K562 (cell line): ENCODE measurements at regions not wholly inside any gene's neighbourhood (a gene's known extent, or its start where the extent isn't known, plus 50 kb on each side); places are given as distances from the start of the nearest gene placed in this dataset.

ENCODE experiments used
- ATAC-seq: fragments of 200-7000 bp; cut with Tn5 transposase; 3 replicates; pipeline ENCODE4 v1.9.1; 2020; ENCODE audit warnings: moderate library complexity
- BruUV-seq: library from RNA; stranded (reverse); fragments of 400-500 nt; replicated peaks from 2 replicates; lab custom pipeline; 2021; lab: Mats Ljungman, UMichigan
- CTCF ChIA-PET: fragments of 300-600 bp; formaldehyde crosslinking; extraction: SDS; loops from one replicate; lab custom pipeline; 2021; ENCODE audit warnings: low intra/inter-chr PET ratio; lab: Yijun Ruan, JAX
- POLR2A ChIA-PET: fragments of 300-600, 350-650 bp; sonication (Branson Sonifier 250); formaldehyde crosslinking; extraction: SDS; loops from one replicate; lab custom pipeline; 2021; ENCODE audit warnings: antibody characterized with exemption, inconsistent platforms; lab: Yijun Ruan, JAX
- DNase-seq, 4 experiments: peaks; one replicate each; pipeline versions ENCODE4 v3.0.0 to v3.0.0-alpha.2; 2011 to 2018; ENCODE audit warnings: low spot score in 3 of 4, mixed read lengths in 3 of 4; ENCODE audit errors: extremely low read depth in 1 of 4
- FAIRE-seq: peaks from 2 replicates; lab custom pipeline; 2011; peaks lifted over from hg19 to GRCh38; lab: Jason Lieb, UNC
- H2AFZ ChIP-seq: 2 replicates; pipeline ENCODE4 v1.6.0; 2011; ENCODE audit warnings: low read depth, low read length, control low read depth, inconsistent platforms
- H3K27ac ChIP-seq: fragments of 200-600 bp; 3 replicates; pipeline ENCODE4 v1.8.0; 2011; ENCODE audit warnings: low read depth, mild to moderate bottlenecking, control low read depth, inconsistent platforms, low read length, moderate library complexity, mixed read lengths; ENCODE audit errors: extremely low read depth
- H3K27me3 ChIP-seq, 2 experiments: fragments of 300-600 bp in 1 of 2; 2 replicates in 1 of 2; 3 replicates in 1 of 2; pipeline versions ENCODE4 v1.6.0 to v1.8.0; 2011; ENCODE audit warnings: inconsistent platforms in 2 of 2, low read length in 2 of 2, mild to moderate bottlenecking in 1 of 2, mixed read lengths in 1 of 2, moderate library complexity in 1 of 2; ENCODE audit not compliant: control insufficient read depth in 2 of 2, insufficient read depth in 2 of 2
- H3K36me3 ChIP-seq: fragments of 300-600 bp; 3 replicates; pipeline ENCODE4 v1.8.0; 2011; ENCODE audit warnings: mild to moderate bottlenecking, low read length, inconsistent platforms; ENCODE audit not compliant: control insufficient read depth, insufficient read depth
- H3K4me1 ChIP-seq, 2 experiments: fragments of 200-600 bp in 1 of 2; replicated peaks in 1 of 2; 2 replicates in 1 of 2; 3 replicates in 1 of 2; pipeline versions ENCODE4 v1.5.1 to v1.8.0; 2011; ENCODE audit warnings: inconsistent platforms in 2 of 2, low read length in 2 of 2, mild to moderate bottlenecking in 1 of 2, mixed read lengths in 1 of 2, moderate library complexity in 1 of 2; ENCODE audit not compliant: control insufficient read depth in 2 of 2, insufficient read depth in 2 of 2
- H3K4me2 ChIP-seq: 2 replicates; pipeline ENCODE4 v1.6.1; 2011; ENCODE audit warnings: low read length, control low read depth, inconsistent platforms, mixed read lengths; ENCODE audit not compliant: insufficient read depth
- H3K4me3 ChIP-seq: fragments of 200-600 bp; sonication (generic), shearing (Covaris generic); 2 replicates; pipeline ENCODE4 v1.5.1; 2016; ENCODE audit warnings: control low read depth, inconsistent platforms
- H3K79me2 ChIP-seq: fragments of 200-600 bp; 3 replicates; pipeline ENCODE4 v1.8.0; 2011; ENCODE audit warnings: low read length, inconsistent platforms; ENCODE audit not compliant: control insufficient read depth, insufficient read depth
- H3K9ac ChIP-seq, 2 experiments: 2 replicates each; pipeline versions ENCODE4 v1.6.0 to v1.6.1; 2011; ENCODE audit warnings: low read depth in 2 of 2, low read length in 2 of 2, control low read depth in 1 of 2, inconsistent platforms in 1 of 2, mild to moderate bottlenecking in 1 of 2, mixed read lengths in 1 of 2; ENCODE audit not compliant: insufficient read depth in 1 of 2
- H3K9me1 ChIP-seq: one replicate; pipeline ENCODE4 v1.6.0; 2011; ENCODE audit warnings: inconsistent platforms, mild to moderate bottlenecking, low read length, moderate library complexity; ENCODE audit not compliant: control insufficient read depth, insufficient read depth
- H3K9me3 ChIP-seq: replicated peaks from 2 replicates; pipeline ENCODE4 v1.5.1; 2011; ENCODE audit warnings: low read depth, low read length, inconsistent platforms; ENCODE audit not compliant: control insufficient read depth, insufficient read depth
- H4K20me1 ChIP-seq: replicated peaks from 2 replicates; pipeline ENCODE4 v1.6.1; 2011; ENCODE audit warnings: low read length, inconsistent platforms, mixed read lengths; ENCODE audit not compliant: control insufficient read depth, insufficient read depth
- BMI1 ChIP-seq: fragments of 150-350 bp; IDR thresholded peaks from 2 replicates; pipeline ENCODE4 v1.6.1; 2014; ENCODE audit warnings: low read length
- EGR1 ChIP-seq: fragments of 450-650 bp; conservative IDR thresholded peaks from 2 replicates; pipeline ENCODE4 v1.6.1; 2017; ENCODE audit warnings: mild to moderate bottlenecking
- FOXA1 ChIP-seq: fragments of 450-650 bp; IDR thresholded peaks from 2 replicates; pipeline ENCODE4 v1.6.1; 2016; ENCODE audit warnings: mild to moderate bottlenecking, borderline replicate concordance
- FUS ChIP-seq: fragments of 200-400 bp; formaldehyde crosslinking; optimal IDR thresholded peaks from 2 replicates; pipeline ENCODE3; 2017; ENCODE audit warnings: low read depth, low read length
- JUND ChIP-seq, 2 experiments: IDR thresholded peaks; 2 replicates in 1 of 2; 3 replicates in 1 of 2; pipeline ENCODE4 v1.6.1; 2011; ENCODE audit warnings: borderline replicate concordance in 2 of 2, low read depth in 2 of 2, low read length in 2 of 2, improper control_type of control experiment in 1 of 2, missing biosample characterization in 1 of 2, missing genetic modification characterization in 1 of 2, missing genetic modification reagents in 1 of 2
- MBD2 ChIP-seq: sonication (generic); IDR thresholded peaks from 2 replicates; pipeline ENCODE4 v1.6.1; 2016; ENCODE audit warnings: low read depth, borderline replicate concordance
- MED1 ChIP-seq: sonication (generic); formaldehyde crosslinking; IDR thresholded peaks from 2 replicates; pipeline ENCODE4 v1.8.1; 2023; ENCODE audit warnings: missing genetic modification reagents, borderline replicate concordance
- MXI1 ChIP-seq: IDR thresholded peaks from 2 replicates; pipeline ENCODE4 v1.6.1; 2011; ENCODE audit warnings: low read depth, mild to moderate bottlenecking, improper control_type of control experiment, low read length
- POLR2A ChIP-seq: fragments of 450-650 bp; conservative IDR thresholded peaks from 2 replicates; pipeline ENCODE4 v1.6.1; 2016
- SMARCC2 ChIP-seq: fragments of 450-650 bp; IDR thresholded peaks from 2 replicates; pipeline ENCODE4 v1.6.1; 2017; ENCODE audit warnings: antibody characterized with exemption, moderate library complexity, mild to moderate bottlenecking, low read depth
- SRSF1 ChIP-seq: fragments of 200-400 bp; formaldehyde crosslinking; IDR thresholded peaks from 2 replicates; pipeline ENCODE4 v1.6.1; 2017; ENCODE audit warnings: mild to moderate bottlenecking, low read depth, low read length, moderate library complexity
- XRCC4 ChIP-seq: IDR thresholded peaks from one replicate; pipeline ENCODE4 v1.6.1; 2011; ENCODE audit not compliant: insufficient read depth, insufficient read length; ENCODE audit errors: extremely low read depth
- ZFP1 ChIP-seq: fragments of 450-650 bp; formaldehyde crosslinking; IDR thresholded peaks from 2 replicates; pipeline ENCODE4 v1.4.0; 2020; ENCODE audit warnings: mild to moderate bottlenecking, mixed read lengths
- ZNF224 ChIP-seq: sonication (generic); formaldehyde crosslinking; IDR thresholded peaks from 2 replicates; pipeline ENCODE4 v1.8.0; 2022; ENCODE audit warnings: mild to moderate bottlenecking, missing genetic modification reagents
- ZNF511 ChIP-seq: sonication (generic); formaldehyde crosslinking; IDR thresholded peaks from 2 replicates; pipeline ENCODE4 v1.8.0; 2022; ENCODE audit warnings: mild to moderate bottlenecking, missing genetic modification reagents
- ZNF644 ChIP-seq: fragments of 200-800 bp; sonication (Bioruptor generic); IDR thresholded peaks from 2 replicates; pipeline ENCODE4 v1.6.1; 2016; ENCODE audit warnings: low read depth, missing genetic modification characterization, missing compliant biosample characterization
- in situ Hi-C: fragments of 300-500 bp; cut with MboI; formaldehyde crosslinking; loops from 4 replicates; pipeline ENCODE4 v1.15.0; 2018; ENCODE audit warnings: inconsistent platforms, mixed read lengths
- intact Hi-C: fragments of 100-400 bp; cut with micrococcal nuclease; formaldehyde crosslinking; loops from 2 replicates; pipeline ENCODE4 v1.14.2; 2022
- TF ChIP-seq, protein P1 (sequence below), 2 experiments: IDR thresholded peaks in 1 of 2; conservative IDR thresholded peaks in 1 of 2; 2 replicates each; pipeline ENCODE4 v1.6.1; 2016; ENCODE audit warnings: low read depth in 2 of 2, mild to moderate bottlenecking in 1 of 2, missing compliant biosample characterization in 1 of 2, missing genetic modification characterization in 1 of 2, moderate library complexity in 1 of 2
- TF ChIP-seq, protein P2 (sequence below): sonication (generic); formaldehyde crosslinking; IDR thresholded peaks from 2 replicates; pipeline ENCODE4 v1.8.1; 2023; ENCODE audit warnings: mild to moderate bottlenecking, missing genetic modification reagents

- TF ChIP-seq JUND (IDR thresholded peaks at IDR 0.05; ENCODE audit: borderline replicate concordance, low read depth, low read length) = no peak
- TF ChIP-seq JUND (tag; IDR thresholded peaks at IDR 0.05; ENCODE audit: borderline replicate concordance, low read depth, low read length) = no peak
- no peak for TF ChIP-seq MXI1
- no peak for TF ChIP-seq ZNF224 (CRISPR knock-in tag)
Measured at GRCh38 chr4:91963486-91963885, 340.3 kb upstream of the GRID2 start (continued).

GRCh38 chr4:91965166-91965565 is 338.6 kb upstream of the GRID2 start:
- no TSS peak for BruUV-seq
- POLR2A ChIA-PET = no interaction called here
- no peaks in the 10 kb centered on the region for H3K9me1 ChIP-seq
- intact Hi-C loops (no loop called here), in situ Hi-C loops (no loop called here)
- no peak overlapping the region for H3K4me2 ChIP-seq
- H3K79me2 ChIP-seq = no peaks in the 10 kb centered on the region
- no peak overlapping the region for H2AFZ ChIP-seq
- FAIRE-seq (no peak), DNase-seq (no peak), ATAC-seq (no peak)
- H4K20me1 ChIP-seq = no peaks in the 10 kb centered on the region
- no peaks in the 10 kb centered on the region for H3K27me3 ChIP-seq
- H3K4me3 ChIP-seq = no peak overlapping the region
- no peaks in the 10 kb centered on the region; the same call in 1 of the 2 replicates for H3K9me3 ChIP-seq
- H3K27ac ChIP-seq = no peak overlapping the region
- no peak overlapping the region for H3K9ac ChIP-seq
- CTCF ChIA-PET = no interaction called here
- no peaks in the 10 kb centered on the region for H3K36me3 ChIP-seq
- no peaks in the 10 kb centered on the region for H3K4me1 ChIP-seq
- TF ChIP-seq BMI1 (no peak), ZNF511 (CRISPR knock-in tag) (no peak), XRCC4 (no peak), ZFP1 (no peak), POLR2A (no peak), FOXA1 (no peak), FUS (no peak), MBD2 (no peak), MED1 (no peak), EGR1 (no peak), SRSF1 (no peak), ZNF644 (tag) (no peak), SMARCC2 (no peak)
- TF ChIP-seq, protein P1, sequence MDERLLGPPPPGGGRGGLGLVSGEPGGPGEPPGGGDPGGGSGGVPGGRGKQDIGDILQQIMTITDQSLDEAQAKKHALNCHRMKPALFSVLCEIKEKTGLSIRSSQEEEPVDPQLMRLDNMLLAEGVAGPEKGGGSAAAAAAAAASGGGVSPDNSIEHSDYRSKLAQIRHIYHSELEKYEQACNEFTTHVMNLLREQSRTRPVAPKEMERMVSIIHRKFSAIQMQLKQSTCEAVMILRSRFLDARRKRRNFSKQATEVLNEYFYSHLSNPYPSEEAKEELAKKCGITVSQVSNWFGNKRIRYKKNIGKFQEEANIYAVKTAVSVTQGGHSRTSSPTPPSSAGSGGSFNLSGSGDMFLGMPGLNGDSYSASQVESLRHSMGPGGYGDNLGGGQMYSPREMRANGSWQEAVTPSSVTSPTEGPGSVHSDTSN (CRISPR knock-in tag; IDR thresholded peaks at IDR 0.05; ENCODE audit: low read depth) = no peak
- TF ChIP-seq, protein P1 (tag; conservative IDR thresholded peaks at IDR 0.05; ENCODE audit: low read depth) = no peak
- TF ChIP-seq, protein P2, sequence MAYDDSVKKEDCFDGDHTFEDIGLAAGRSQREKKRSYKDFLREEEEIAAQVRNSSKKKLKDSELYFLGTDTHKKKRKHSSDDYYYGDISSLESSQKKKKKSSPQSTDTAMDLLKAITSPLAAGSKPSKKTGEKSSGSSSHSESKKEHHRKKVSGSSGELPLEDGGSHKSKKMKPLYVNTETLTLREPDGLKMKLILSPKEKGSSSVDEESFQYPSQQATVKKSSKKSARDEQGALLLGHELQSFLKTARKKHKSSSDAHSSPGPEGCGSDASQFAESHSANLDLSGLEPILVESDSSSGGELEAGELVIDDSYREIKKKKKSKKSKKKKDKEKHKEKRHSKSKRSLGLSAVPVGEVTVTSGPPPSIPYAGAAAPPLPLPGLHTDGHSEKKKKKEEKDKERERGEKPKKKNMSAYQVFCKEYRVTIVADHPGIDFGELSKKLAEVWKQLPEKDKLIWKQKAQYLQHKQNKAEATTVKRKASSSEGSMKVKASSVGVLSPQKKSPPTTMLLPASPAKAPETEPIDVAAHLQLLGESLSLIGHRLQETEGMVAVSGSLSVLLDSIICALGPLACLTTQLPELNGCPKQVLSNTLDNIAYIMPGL (CRISPR knock-in tag) = no peak
